A673 (cell line): ENCODE measurements at regions not wholly inside any gene's neighbourhood (a gene's known extent, or its start where the extent isn't known, plus 50 kb on each side); places are given as distances from the start of the nearest gene placed in this dataset.

Source experiments
- BruUV-seq: library from RNA; stranded (reverse); fragments of 400-500 nt; replicated peaks from 2 replicates; lab custom pipeline; 2021; lab: Mats Ljungman, UMichigan
- CTCF ChIA-PET: fragments of 300-600 bp; sonication (Branson Sonifier 250); formaldehyde crosslinking; loops from one replicate; lab custom pipeline; 2022; ENCODE audit warnings: antibody characterized with exemption; lab: Charles Lee
- POLR2A ChIA-PET: fragments of 300-600 bp; sonication (Branson Sonifier 250); formaldehyde crosslinking; loops from one replicate; lab custom pipeline; 2022; ENCODE audit warnings: antibody characterized with exemption; ENCODE audit not compliant: low non-redundant PET; lab: Charles Lee
- DNase-seq: peaks from one replicate; pipeline ENCODE4 v3.0.0-alpha.2; 2015; ENCODE audit warnings: low spot score
- H3K27ac ChIP-seq: fragments of 200-600 bp; sonication (generic); 2 replicates; pipeline ENCODE4 v1.5.1; 2016; ENCODE audit warnings: mixed run types, low read depth, mild to moderate bottlenecking, mixed read lengths, antibody characterized with exemption, low read length; ENCODE audit not compliant: poor library complexity, severe bottlenecking
- H3K27me3 ChIP-seq: fragments of 200-600 bp; sonication (generic); replicated peaks from 2 replicates; pipeline ENCODE4 v1.6.1; 2017; ENCODE audit warnings: mixed run types, low read depth, mild to moderate bottlenecking, mixed read lengths, antibody characterized with exemption, low read length; ENCODE audit not compliant: insufficient read depth, poor library complexity
- H3K36me3 ChIP-seq: fragments of 200-600 bp; sonication (generic); 2 replicates; pipeline ENCODE4 v1.6.1; 2016; ENCODE audit warnings: mixed run types, mild to moderate bottlenecking, mixed read lengths, antibody characterized with exemption, low read length; ENCODE audit not compliant: insufficient read depth, poor library complexity, severe bottlenecking
- H3K4me1 ChIP-seq: fragments of 200-600 bp; sonication (generic); 2 replicates; pipeline ENCODE4 v1.6.1; 2017; ENCODE audit warnings: mixed run types, mild to moderate bottlenecking, mixed read lengths, antibody characterized with exemption, low read length; ENCODE audit not compliant: insufficient read depth, poor library complexity, severe bottlenecking
- H3K4me3 ChIP-seq: fragments of 200-600 bp; sonication (generic); 2 replicates; pipeline ENCODE4 v1.5.1; 2016; ENCODE audit warnings: low read depth, mixed run types, mild to moderate bottlenecking, mixed read lengths, low read length; ENCODE audit not compliant: poor library complexity, severe bottlenecking
- H3K9me3 ChIP-seq: fragments of 200-600 bp; sonication (generic); 2 replicates; pipeline ENCODE4 v1.6.1; 2016; ENCODE audit warnings: mixed run types, low read depth, mild to moderate bottlenecking, mixed read lengths, antibody characterized with exemption, low read length; ENCODE audit not compliant: poor library complexity, severe bottlenecking
- EZH2 ChIP-seq: fragments of 200-600 bp; sonication (generic); IDR thresholded peaks from 2 replicates; pipeline ENCODE4 v1.6.1; 2017; ENCODE audit warnings: borderline replicate concordance, low read depth, mild to moderate bottlenecking, mixed read lengths, antibody characterized with exemption, low read length; ENCODE audit not compliant: poor library complexity, severe bottlenecking
- intact Hi-C: fragments of 100-400 bp; cut with micrococcal nuclease; formaldehyde crosslinking; loops from one replicate; pipeline ENCODE4 v1.10.0; 2022; ENCODE audit not compliant: unreplicated experiment
- TF ChIP-seq, protein P1 (sequence below): fragments of 300-800, 200-600 bp; sonication (generic); conservative IDR thresholded peaks from 2 replicates; pipeline ENCODE4 v1.5.1; 2017; ENCODE audit warnings: low read depth, mild to moderate bottlenecking, antibody characterized with exemption, low read length, moderate library complexity, mixed read lengths

DNA sequence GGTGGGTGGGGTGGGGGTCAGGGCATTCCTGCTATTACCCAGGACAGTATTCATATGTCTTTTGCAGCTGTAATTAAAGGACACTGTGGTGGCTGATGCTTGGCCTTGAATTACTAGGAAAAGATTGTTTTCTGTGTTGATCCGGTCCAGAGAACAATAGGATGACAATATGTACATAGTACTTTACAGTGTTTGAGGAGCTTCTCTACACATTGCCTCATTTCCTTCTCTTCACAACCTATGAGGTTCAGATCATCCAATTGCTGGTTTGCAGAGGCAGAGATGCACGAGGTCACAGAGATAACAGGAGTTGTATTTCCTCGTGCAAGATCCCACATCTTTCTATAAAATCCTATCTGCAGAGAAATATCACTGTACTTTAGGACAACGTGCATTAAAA is 119.5 kb downstream of the LIPG start:
- intact Hi-C loops, result no loop called here
- Histone ChIP-seq H3K9me3 (no peaks in the 10 kb centered on the region), H3K36me3 (no peaks in the 10 kb centered on the region), H3K4me1 (no peaks in the 10 kb centered on the region), H3K4me3 (no peak overlapping the region), H3K27me3 (no peaks in the 10 kb centered on the region), H3K27ac (no peak overlapping the region)
- ChIA-PET POLR2A (interaction anchor here (0.8 kb wide), 1 partner anchor 10 kb away, joined by 11 read pairs; no protein-coding TSS in a partner anchor), CTCF (no interaction called here)
- BruUV-seq, result no TSS peak
- TF ChIP-seq, protein P1, sequence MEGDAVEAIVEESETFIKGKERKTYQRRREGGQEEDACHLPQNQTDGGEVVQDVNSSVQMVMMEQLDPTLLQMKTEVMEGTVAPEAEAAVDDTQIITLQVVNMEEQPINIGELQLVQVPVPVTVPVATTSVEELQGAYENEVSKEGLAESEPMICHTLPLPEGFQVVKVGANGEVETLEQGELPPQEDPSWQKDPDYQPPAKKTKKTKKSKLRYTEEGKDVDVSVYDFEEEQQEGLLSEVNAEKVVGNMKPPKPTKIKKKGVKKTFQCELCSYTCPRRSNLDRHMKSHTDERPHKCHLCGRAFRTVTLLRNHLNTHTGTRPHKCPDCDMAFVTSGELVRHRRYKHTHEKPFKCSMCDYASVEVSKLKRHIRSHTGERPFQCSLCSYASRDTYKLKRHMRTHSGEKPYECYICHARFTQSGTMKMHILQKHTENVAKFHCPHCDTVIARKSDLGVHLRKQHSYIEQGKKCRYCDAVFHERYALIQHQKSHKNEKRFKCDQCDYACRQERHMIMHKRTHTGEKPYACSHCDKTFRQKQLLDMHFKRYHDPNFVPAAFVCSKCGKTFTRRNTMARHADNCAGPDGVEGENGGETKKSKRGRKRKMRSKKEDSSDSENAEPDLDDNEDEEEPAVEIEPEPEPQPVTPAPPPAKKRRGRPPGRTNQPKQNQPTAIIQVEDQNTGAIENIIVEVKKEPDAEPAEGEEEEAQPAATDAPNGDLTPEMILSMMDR, result no peak
- TF ChIP-seq EZH2, result no peak
- no peak for DNase-seq

DNA sequence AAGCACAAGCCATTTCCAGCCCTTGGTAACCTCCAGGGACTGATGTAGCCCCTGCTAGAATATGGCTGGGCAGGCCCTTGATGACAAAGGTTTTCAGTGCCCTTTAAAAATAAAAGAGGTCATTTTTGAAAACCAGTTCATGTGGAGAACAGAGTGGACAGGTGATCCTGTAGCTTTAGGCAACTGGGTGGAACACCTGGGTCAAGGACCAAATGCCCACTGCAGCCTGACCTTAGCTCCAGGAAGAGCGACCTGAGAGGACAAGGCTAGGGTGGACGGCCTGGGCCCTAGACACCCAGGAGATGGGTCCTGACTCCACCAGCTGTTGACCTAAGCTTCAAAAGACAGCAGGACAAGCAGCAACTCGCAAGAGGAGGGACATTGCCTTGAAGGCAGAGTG is 116.6 kb downstream of the LIPG start:
- no TSS peak for BruUV-seq
- no peaks in the 10 kb centered on the region for H3K36me3 ChIP-seq
- H3K4me1 ChIP-seq, result no peaks in the 10 kb centered on the region
- no peak overlapping the region for H3K4me3 ChIP-seq
- POLR2A ChIA-PET, result no interaction called here
- no peak for DNase-seq
- CTCF ChIA-PET, result no interaction called here
- TF ChIP-seq EZH2, result no peak
- TF ChIP-seq, protein P1, result no peak
- no peaks in the 10 kb centered on the region for H3K9me3 ChIP-seq
- H3K27ac ChIP-seq, result no peak overlapping the region
- H3K27me3 ChIP-seq, result peaks cover 5% of the 10 kb centered on the region
- intact Hi-C loops, result no loop called here

DNA sequence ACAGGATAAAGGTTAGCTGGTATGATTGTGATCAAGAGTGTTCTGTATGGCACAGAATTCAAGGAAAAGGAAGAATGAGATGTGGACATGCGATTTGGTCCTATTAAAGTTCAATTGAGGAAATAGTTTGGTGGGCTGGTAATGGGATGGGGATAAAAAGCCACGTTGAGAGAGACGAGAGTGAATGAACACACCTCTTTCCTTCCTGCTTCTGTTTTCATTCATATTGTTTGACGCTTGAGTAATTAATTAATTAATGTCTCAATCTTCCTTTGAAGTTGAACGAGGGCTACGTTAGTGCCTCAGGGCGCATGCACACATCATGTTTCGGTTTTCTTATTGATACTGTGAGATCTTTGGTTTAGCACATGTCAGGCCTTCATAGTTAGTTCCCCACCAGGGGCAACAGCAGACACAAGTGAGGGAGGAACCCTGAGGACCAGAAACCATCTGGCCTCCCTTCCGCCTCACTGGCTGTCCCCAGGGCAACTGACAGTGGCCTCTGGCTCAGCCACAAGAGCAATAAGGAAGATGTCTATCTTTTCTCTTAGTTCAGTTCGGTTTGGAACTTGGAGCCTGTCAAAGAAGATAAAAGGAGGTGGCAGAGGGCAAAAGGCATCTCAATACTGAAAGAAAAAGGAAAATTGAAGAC is 116.0 kb downstream of the LIPG start:
- POLR2A ChIA-PET, result no interaction called here
- no TSS peak for BruUV-seq

More for the DNA sequence above, 116.0 kb downstream of the LIPG start:
- no peaks in the 10 kb centered on the region for H3K9me3 ChIP-seq
- H3K36me3 ChIP-seq, result no peaks in the 10 kb centered on the region
- intact Hi-C loops, result no loop called here
- CTCF ChIA-PET, result no interaction called here
- no peak overlapping the region for H3K27ac ChIP-seq
- peaks cover 6% of the 10 kb centered on the region for H3K27me3 ChIP-seq
- H3K4me3 ChIP-seq, result no peak overlapping the region
- H3K4me1 ChIP-seq, result no peaks in the 10 kb centered on the region
- TF ChIP-seq EZH2, result no peak
- TF ChIP-seq, protein P1, result no peak
- DNase-seq, result no peak
